Transverse colon (tissue), 4 donors: ENCODE measurements at regions not wholly inside any gene's neighbourhood (a gene's known extent, or its start where the extent isn't known, plus 50 kb on each side); places are given as distances from the start of the nearest gene placed in this dataset.

Experiments
- CTCF ChIP-seq, 5 experiments: fragments of 200-600 bp in 3 of 5; fragments of 450-650 bp in 2 of 5; sonication (generic) in 3 of 5; IDR thresholded peaks; 1 replicate in 2 of 5; 2 replicates in 3 of 5; pipeline ENCODE4 v1.5.1; 2016 to 2017; ENCODE audit warnings: antibody characterized with exemption in 5 of 5, inconsistent platforms in 3 of 5, mild to moderate bottlenecking in 2 of 5, moderate library complexity in 1 of 5
- POLR2A ChIP-seq: fragments of 450-650 bp; IDR thresholded peaks from one replicate; pipeline ENCODE4 v1.6.1; 2016; ENCODE audit warnings: antibody characterized with exemption, mild to moderate bottlenecking, moderate library complexity
- POLR2AphosphoS5 ChIP-seq, 3 donors: sonication (generic); formaldehyde crosslinking; IDR thresholded peaks; one replicate each; pipeline ENCODE4 v1.6.1; 2016; ENCODE audit warnings: antibody characterized with exemption in 3 of 3

- peak in 2 of 5 experiments; percentile 16 to 25 for TF ChIP-seq CTCF (IDR thresholded peaks at IDR 0.05)
- TF ChIP-seq POLR2AphosphoS5 (IDR thresholded peaks at IDR 0.05): no peak
- TF ChIP-seq POLR2A: no peak
Observed at GRCh38 chr11:32334822-32335221, 100.5 kb downstream of the WT1 start.
